GM18909 (cell line): ENCODE measurements at regions not wholly inside any gene's neighbourhood (a gene's known extent, or its start where the extent isn't known, plus 50 kb on each side); places are given as distances from the start of the nearest gene placed in this dataset.

Experiments
- ATAC-seq: cut with Tn5 transposase; IDR thresholded peaks from one replicate; pipeline ENCODE4 v1.9.1; 2021; ENCODE audit warnings: mild to moderate bottlenecking; ENCODE audit not compliant: unreplicated experiment, poor library complexity

DNA sequence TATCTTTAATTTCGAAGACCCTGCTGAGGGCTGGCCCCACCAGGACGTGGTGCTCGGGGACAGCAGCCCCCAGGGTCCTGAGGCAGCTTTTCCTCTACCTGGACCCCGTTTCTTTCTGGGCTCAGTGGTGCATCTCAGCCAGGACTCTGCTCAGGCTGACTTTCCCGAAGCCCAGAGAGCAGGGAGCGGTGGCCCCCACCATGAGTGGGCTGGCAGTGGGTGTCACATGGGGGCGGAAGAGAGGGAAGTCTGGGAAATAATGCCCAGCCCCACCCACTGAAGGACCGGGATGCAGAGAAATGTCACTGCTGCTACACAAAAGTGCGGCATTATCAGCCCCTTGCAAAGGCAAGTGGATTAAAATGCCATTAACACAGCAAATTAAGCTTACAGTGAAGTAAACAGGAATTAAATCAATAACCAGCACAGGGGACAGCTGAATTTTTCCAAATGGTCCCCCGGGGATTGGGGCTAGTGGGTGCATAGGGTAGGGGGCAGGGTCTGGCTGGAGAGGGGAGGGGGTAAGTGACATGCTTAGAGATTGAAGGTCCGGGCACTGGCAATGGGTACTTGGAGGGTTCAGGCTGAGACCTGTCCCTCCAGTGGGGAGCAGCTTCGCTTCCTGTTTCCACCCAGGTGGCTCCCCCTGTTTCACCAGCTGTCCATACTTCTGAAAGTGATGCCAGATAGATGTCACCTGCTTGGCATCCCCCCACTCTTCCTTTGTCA lies 177.3 kb downstream of the URI1 start:
- no peak for ATAC-seq

DNA sequence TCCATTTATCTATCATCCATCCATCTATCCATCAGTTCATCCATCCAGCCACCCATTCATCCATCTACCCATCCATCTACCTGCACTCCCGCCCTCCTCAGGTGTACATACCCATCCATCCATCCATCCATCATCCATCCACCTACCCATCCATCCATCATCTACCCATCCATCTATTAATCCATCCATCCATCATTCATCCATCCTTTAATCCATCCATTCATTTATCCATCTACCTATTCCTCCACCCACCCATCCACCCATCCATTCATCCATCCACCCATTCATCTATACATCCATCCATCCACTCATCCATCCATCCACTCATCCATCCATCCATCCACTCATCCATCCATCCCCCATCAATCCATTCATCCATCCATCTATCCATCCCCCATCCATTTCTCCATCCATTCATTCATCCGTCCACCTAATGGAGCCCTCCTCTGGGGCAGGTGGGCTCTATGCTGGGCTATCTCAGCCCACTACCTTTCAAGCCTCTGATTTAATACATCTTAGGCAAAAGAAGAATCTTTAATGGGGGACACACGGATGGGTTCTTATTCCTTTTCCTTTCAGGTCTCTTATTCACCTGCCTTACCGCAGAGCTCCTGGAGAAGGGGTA lies 178.9 kb downstream of the URI1 start:
- no peak for ATAC-seq

DNA sequence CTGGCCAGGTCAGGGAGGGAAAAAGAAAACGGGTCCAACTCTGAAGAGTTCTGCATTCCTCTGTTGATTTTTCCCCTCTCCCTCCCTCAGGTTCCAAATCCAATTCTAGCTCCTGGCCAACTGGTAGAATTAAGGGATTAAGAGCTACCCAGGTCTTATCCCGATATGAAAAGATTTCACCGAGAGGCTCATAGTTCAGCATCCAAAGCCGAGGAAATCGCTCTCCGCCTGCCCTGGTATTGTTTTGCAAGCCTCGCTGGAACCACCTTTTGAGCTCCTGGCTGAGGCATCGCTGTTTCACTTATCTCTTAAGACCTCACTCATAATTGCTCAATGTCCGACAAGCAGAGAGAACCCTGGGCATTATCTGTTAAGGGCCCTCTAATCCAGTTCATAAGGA lies 180.4 kb downstream of the URI1 start:
- no peak for ATAC-seq

DNA sequence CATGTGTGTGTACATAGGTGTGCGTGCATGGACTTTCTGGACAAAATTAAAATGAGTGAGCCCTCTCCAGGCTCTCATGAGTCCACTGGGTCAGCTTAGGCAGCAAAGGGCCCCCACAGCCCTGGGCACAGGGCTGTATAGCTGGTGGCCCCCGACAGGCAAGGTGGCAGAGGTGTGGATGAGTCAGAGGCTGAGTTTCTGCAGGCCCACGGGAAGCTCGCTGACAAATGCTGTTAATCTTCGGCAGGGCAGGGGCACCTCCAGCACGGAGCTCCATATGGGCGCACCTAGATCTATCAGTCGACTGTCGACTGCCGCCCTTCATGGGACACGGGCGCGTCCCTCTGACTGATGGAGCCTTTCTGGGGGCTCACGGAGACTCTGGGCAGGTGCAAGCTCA lies 181.1 kb downstream of the URI1 start:
- ATAC-seq, result no peak

DNA sequence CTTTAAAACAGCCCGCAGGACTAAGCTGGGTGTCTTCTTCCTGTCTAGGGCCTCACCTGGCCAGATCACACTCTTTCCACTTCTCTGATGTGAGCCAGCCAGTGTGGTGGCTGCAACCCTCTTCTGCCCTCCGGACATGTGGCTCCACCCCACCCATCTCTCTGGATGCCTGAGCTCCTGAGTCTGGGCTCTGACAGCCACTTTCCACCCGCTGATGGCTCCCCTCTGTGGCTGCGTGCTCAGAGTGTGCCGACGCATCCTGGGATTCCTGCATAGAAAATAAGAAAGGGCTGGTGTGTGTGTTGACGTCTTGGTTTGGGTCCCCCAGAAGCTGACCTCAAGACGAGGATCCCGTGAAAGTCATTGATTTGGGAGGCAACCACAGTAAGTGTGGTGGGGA lies 181.6 kb downstream of the URI1 start:
- ATAC-seq, result no peak

DNA sequence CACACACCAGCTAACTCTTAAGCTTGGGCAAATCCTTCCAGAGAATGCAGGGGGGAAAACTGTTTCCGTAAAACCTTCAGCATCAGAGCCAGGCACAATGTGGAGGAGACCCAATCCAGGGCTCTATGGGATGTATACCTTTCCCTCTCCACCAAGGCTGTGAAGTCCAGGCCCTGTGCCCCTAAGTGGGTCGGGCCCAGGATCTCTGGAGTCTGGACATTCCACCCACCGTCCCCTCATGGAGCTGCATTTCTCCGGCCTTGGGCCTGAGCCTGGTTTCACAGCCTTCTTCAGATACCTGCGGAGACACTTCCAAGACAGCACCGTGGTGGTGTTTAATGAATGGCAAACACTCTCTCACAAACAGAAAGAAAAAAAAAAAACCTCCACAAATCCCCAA lies 186.2 kb downstream of the URI1 start:
- ATAC-seq, result no peak

DNA sequence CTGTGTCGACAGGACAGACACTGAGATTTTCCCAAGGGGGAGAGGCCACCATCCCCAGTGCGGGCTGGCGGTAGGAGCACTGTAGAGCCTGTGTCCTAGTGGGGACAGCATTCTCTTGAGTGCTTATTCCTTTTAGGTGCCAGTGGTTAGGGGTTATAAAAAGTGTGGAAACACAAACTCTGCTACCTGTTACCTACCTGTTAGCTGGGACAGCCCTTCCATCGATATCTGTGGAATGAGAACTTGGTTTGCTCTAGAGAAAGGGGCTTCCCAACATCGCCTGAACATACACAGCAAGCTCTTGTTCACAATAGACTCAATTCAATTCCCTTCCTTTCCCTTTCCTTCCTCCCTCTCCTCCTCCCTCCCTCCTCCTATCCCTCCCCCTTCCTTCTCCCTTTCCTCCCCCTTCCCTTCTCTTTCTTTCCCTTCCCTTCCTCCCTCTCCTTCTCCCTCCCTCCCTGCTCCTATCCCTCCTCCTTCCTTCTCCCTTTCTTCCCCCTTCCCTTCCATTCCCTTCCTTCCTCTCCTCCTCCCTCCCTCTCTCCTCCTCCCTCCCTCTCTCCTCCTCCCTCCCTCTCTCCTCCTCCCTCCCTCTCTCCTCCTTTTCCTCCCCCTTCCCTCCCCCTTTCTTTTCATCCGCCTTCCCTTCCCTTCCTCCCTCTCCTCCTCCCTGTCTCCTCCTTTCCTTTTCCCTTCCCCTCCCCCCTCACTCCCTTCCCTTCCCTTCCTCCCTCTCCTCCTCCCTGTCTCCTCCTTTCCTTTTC lies 188.5 kb downstream of the URI1 start:
- ATAC-seq, result no peak

DNA sequence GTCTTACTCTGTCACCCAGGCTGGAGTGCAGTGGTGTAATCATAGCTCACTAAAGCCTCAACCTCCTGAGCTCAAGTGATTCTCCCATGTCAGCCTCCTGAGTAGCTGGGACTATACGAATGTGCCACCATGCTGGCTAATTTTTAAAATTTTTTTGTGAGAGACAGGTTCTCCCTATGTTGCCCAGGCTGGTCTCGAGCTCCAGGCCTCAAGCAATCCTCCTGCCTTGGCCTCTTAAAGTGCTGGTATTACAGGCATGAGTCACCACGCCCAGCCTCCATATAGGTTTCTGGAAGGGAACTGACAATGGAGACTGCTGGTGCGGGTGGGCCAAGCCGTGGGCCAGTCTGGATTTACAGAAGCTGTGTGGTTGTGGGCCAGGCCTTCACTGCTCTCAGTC lies 189.2 kb downstream of the URI1 start:
- no peak for ATAC-seq

DNA sequence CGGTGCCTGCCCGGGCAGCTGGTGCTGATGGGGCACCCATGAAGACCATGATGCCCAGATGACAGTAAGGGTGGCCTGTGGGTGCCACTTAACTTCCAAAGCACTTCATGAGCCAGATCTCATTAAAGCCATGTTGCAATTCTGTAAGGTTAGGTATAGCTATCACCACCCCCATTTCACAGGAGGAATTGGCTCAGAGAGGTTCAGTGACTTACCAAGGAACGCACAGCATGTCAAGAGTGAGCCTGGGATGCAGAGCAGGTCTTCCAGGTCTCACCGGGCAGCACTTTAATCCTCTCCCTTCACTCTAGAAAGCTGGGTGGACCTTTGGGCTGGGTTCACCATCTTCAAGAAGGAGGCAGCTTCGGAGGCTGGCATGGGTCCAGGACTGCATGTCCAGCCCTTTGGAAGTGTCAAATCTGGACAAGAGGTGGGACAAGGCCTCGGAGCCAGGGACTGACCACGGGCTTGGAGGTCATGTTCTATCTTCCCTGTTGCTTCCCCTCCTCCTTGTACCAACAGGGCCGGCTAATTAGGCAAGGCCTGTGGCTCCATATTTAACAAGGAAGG lies 189.8 kb downstream of the URI1 start:
- ATAC-seq, result no peak

DNA sequence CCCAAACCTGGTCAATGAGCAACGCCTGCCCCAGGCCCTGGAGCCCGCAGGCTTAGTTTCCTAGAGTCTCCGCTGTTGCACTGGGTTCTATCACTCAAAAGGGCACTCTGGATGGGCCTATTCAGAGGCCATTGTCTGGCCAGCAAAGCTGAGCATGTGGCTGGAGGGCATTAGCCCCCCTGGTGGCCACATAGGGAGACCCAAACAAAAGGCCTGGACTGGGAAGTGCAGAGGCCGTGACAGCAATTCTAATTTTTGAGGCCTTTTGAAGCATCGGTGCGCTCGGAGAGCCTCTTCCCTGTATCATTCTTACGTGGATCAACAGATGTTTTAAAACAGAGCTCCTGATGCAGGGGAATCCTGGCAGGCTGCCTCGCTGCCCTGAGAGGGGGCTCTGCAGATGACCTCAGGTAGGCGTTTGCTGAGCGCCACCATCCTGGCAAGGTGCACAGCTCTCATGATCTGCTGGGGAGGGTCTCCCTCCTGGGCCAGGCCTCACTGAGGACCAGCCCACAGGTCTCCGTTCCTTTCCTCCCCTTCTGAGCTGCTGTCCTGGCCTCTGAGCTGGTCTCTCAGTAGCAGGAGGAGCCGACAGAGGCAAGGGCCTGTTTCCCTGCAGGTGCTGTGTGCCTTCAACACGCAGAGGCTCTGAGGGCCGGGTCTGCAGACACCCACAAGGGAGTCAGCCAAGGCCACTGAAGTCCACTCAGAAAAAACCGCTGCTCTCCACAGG lies 190.5 kb downstream of the URI1 start:
- no peak for ATAC-seq

DNA sequence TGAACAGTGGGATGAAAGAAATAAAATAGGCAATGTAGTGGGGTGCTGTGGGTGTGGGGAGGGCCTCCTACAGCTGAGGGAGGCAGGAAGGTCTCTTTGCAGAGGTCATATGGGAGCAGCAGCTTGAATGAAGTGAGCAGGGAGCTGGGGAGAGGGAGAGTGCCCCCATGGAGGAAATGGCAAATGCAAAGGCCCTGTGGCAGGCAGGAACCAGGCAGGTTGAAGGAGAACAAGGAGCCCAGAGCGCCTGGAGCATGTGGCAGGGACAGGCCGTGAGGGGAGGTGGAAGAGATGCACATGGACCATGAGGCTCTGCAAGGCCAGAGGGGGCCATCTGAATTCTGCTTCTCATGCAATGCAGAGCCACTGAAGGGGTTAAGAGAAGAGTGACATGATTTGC lies 191.8 kb downstream of the URI1 start:
- no peak for ATAC-seq

DNA sequence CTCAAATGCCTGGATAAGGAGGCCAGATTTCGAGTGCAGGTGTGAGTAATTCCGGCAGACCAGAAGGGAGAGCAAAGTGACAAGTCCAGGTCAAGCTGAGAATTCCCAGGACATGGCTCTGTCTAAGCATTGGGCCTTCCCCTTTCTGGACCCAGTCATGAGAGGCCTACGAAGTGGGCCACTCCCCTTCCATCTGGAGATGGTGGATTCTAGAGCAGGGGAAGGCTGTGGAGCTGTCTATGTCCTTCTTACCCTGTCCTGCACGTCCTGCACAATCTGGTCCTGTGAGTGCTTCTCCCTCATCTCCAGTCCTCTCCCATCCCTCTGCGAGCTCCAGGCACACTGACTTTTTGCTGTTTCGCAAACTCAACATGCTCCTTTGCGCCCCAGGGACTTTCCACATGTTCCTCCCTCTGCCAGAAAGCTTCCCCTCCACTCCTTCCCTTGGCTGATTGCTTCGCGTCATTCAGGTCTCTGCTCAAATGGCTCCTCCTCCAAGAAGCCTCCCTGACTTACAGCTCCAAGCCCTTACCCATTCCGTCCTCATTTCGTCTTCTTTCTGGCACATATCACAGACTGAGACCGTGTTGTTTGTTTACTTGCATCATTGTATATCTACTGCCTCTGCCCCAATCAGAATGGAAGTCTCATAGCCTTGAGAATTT lies 193.2 kb downstream of the URI1 start:
- no peak for ATAC-seq

DNA sequence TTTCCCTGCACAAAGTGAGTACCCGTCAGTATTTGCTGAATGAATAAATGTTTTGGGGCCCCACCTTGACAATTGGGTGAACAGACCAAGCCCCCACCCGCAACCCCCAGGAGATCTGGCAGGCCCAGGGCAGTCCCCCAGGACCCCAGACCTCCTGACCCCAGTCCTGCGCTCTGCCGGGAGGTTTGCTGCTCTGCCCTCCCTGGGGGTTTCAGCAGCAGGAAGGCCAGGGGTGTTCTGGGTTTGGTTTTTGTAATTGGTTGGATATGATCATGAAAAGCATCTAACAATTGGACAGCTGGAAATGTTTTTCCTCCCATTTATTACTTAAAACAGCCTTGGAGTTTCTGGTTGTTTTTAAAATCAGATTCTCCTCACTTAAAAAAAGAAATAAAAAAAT lies 193.8 kb downstream of the URI1 start:
- no peak for ATAC-seq

DNA sequence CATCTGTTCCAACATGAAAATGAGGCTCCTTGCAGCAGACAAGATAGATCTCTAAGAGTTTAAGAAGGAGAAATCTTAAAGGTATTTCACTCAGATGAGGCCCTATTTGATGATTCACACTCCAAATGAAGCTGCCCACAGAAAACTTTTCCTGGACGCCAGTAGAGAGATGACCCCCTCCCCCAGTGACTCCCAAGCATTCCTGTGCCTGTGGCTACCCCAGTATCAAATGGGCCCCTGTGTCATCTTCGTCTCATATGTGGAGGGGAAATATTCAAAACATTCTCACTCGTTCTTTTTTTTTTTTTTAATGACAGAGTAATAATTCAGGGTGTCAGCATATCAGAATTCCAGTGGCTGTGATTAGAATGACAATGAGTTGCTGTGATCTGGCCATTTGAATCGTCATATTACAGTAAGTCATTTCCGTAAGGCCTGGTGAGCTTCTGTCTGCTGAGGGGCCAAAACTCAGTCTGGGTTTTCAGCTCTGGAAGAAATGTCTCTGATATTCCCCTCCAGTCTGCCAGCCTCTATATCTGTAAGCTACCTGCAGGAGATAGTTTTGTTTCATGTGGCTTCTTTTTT lies 194.7 kb downstream of the URI1 start:
- no peak for ATAC-seq

DNA sequence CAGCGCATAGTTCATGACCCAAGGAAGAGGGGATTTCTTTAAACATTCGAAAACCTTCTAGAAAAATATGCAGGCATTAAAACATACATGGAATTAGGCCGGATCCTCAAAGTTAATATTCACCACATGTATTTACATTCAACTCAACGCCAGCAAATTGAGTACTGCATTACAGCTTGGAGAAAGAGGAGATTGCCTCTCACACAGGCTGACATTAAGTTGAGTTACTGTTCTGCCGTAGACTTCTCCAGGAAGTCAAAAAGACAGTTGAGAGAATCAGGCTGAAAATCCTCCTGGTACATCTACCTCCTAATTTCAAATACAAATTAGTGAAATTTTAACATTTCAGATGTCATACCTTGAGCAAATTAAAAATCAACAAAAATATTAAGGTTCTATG lies 195.7 kb downstream of the URI1 start:
- ATAC-seq, result no peak

DNA sequence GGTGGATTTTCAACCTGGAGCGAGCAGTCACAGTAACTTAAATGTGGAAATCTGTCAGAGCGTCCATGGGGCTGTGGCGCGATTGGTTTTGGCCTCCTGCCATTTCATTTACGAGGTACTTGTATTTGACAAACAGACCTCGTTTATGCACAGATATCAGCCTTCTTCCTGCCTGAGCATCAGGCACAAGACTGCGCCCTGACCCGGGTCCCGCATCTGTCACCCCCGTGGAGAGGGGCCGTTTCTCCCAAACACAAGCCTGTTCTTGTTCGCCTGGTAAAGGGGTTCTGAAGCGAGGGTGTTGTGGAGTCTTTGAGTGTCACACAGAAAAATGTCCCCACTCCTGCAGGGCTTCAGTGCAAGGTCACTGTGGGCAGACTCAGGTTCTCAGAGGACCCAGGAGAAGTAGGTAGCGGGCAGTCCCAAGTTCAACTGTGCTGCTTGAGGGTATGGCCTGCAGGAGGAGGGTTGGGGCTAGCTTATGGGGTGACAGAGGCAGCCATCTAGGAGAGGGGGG lies 202.3 kb downstream of the URI1 start:
- no peak for ATAC-seq

DNA sequence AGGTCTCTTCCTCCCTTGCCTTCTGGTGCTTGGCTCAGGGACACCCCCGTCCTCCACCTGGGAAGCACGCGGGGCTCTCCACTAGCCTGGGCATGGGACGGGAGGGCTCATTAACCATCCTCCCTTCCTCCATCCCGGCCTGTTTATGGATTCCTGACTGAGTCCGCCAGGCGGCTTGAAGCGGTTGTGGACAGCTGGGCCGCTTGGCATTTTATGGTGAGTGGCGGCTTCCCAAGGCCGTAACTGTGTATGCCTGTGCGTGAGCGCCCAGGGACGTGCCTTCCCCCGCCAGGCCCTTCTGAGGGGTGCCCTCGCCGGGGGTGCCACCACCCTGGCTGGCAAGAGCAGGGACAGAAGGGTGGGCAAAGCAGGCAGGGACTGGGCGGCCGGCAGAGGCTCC lies 202.8 kb downstream of the URI1 start:
- ATAC-seq, result no peak

DNA sequence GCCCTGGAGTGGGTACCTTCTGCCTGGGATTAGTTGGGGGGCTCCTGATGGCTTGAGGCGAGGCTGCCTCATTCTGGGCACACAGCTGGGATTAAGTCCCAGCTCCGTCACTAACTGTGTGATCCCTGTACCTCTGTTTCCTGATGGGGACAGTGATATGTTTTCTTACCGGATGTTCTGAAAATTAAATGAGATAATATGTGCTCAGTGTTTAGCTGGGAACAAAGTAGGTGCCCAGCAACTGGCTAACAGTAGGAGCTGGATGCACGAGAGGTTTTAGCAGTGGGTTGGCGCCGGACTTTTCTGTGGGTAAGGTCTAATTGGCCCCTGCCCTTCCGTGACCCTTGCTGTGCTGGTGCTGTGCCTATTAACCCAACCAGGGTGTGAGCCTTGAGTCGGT lies 203.4 kb downstream of the URI1 start:
- no peak for ATAC-seq

DNA sequence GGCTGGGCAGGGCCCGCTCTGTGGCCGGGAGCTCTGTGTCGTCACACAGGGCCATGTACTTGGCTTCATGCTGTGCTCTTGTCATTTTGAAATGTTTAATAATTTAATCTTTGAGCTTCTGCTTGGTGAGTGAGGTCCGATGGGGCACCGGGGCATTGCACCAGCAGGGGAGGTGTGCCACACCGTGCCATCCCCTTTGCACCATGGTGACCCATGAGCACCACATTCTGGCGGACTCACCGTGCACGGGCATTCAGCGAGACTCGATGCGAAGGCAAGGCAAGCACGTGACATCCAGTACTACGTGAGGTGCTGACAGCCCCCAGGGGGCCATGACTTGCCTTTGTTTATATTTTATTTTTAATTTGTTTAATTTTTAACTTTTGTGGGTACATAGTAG lies 204.3 kb downstream of the URI1 start:
- ATAC-seq, result no peak
